Heart left ventricle (tissue), 13 donors: ENCODE measurements at regions not wholly inside any gene's neighbourhood (a gene's known extent, or its start where the extent isn't known, plus 50 kb on each side); places are given as distances from the start of the nearest gene placed in this dataset.

Experiments
- POLR2A ChIP-seq, 2 donors: fragments of 450-650 bp; IDR thresholded peaks; one replicate each; pipeline ENCODE4 v1.6.1; 2017; ENCODE audit warnings: antibody characterized with exemption in 2 of 2, mild to moderate bottlenecking in 2 of 2, moderate library complexity in 2 of 2
- TF ChIP-seq, protein P1 (sequence below), 12 donors: fragments of 200-600 bp; sonication (generic) in 4 of 12; IDR thresholded peaks; one replicate each; pipeline versions ENCODE4 v1.5.0 to v1.8.0; 2018 to 2022; ENCODE audit warnings: antibody characterized with exemption in 12 of 12, mild to moderate bottlenecking in 5 of 12
- donor health status: ischemic (EF 13 %, LVEDD 7.1; RV severe dilation, severe dysfunction).
- donor health status: DM: no; HTN: yes; CAD: no.
- donor health status: DM: no; HTN: no; CAD: no.
- donor health status: ischemic (EF 25% LVEDD 6.9; RV normal size, moderate dysfunction).
- donor health status: ischemic (EF 25% LVEDD 5.7; RV mildly dilated, moderate dysfunction).
- donor health status: ischemic (EF 35%, LVEDD 5.7; RV mildly dilated, moderate dysfunction).
- donor health status: nonischemic (EF 11% LVEDD 7.7; RV severe dilation, severe dysfunction).
- donor health status: DM: yes; HTN: yes; CAD: no.
- donor health status: PGD.
- donor health status: ischemic (EF 29% LVEDD 5.4; RV normal size, mild dysfunction).
- donor health status: nonischemic (EF 23%, LVEDD 6.1; RV moderate dilation, normal function).

- TF ChIP-seq, protein P1, sequence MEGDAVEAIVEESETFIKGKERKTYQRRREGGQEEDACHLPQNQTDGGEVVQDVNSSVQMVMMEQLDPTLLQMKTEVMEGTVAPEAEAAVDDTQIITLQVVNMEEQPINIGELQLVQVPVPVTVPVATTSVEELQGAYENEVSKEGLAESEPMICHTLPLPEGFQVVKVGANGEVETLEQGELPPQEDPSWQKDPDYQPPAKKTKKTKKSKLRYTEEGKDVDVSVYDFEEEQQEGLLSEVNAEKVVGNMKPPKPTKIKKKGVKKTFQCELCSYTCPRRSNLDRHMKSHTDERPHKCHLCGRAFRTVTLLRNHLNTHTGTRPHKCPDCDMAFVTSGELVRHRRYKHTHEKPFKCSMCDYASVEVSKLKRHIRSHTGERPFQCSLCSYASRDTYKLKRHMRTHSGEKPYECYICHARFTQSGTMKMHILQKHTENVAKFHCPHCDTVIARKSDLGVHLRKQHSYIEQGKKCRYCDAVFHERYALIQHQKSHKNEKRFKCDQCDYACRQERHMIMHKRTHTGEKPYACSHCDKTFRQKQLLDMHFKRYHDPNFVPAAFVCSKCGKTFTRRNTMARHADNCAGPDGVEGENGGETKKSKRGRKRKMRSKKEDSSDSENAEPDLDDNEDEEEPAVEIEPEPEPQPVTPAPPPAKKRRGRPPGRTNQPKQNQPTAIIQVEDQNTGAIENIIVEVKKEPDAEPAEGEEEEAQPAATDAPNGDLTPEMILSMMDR (IDR thresholded peaks at IDR 0.05), result no peak
- TF ChIP-seq POLR2A (IDR thresholded peaks at IDR 0.05), result no peak
These were observed 631.7 kb downstream of the MAT2B start for GRCh38 chr5:164137095-164137494.
